GM18951 (cell line): ENCODE measurements at regions not wholly inside any gene's neighbourhood (a gene's known extent, or its start where the extent isn't known, plus 50 kb on each side); places are given as distances from the start of the nearest gene placed in this dataset.
"Not testable (repeated sequence)": the region's sequence is repeated elsewhere in the genome, so short reads cannot be mapped to it uniquely, and the experiment has no call there.

Experiments
- POLR2A ChIP-seq: IDR thresholded peaks from 4 replicates; pipeline ENCODE4 v1.6.1; 2011; ENCODE audit warnings: mild to moderate bottlenecking; ENCODE audit not compliant: insufficient read length, insufficient read depth; ENCODE audit errors: extremely low read depth
- in situ Hi-C: fragments of 300-500 bp; cut with MboI; formaldehyde crosslinking; loops from one replicate; pipeline ENCODE4 v1.12.0; 2022; ENCODE audit warnings: low sequenced_read_pairs, mixed read lengths, inconsistent platforms; ENCODE audit not compliant: unreplicated experiment

DNA sequence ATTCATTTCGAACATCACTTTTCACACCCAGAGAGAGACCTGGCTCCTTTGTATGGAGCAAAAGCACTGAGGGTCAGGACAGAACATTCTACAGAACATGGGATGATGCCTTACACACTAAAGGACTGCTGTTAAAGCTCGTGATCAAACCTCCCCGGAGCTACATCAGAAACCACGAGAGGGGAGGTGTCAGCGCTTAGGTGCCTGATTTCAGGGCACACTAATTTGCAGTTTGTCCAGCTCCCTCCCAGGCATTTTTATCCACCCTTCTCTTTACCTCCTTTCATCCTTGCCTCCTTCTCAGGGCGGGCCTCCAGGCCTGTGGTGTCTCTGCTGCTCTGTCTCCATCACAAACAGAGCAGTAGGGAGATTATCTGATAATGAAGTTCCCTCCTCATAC is 127.5 kb downstream of the VPREB1 start:
- TF ChIP-seq POLR2A: no peak
- in situ Hi-C loops: no loop called here

DNA sequence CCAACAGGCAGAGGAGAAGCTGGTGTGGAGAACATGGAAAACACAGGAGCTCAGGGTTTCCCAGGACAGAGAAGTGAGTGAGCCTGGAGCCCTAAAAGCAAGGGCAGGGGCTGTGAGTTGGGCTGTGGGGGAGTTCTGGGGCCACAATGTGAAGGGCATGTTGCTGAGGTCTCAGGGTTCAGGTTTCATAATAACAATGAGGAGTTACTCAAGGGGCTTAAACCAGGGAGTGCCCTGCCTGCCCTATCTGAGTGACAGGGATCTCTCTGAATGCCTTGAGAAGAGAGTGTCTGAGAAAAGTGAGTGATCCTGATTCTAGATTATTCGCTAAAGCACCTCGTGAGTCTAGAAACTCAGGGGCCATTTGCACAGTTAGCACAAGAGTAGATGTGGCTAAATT is 129.6 kb downstream of the VPREB1 start:
- in situ Hi-C loops: no loop called here

DNA sequence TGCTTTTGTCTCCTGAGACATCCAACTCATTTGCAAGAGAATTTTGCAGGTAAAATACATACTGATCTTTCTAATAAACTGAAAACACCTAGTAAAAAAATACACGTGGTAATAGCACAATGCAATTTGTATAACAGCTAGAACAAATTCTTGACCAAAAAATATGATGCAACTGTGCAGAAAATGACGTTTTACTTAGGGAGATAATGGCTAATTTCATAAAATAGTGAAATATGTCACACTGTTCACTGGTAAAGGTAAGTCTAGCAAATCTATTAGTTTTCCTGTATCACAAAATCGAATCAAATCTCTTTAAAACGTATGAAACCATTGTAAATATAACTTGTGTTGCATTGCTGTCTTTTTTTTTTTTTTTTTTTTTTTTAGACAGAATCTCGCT is 130.0 kb downstream of the VPREB1 start:
- in situ Hi-C loops: no loop called here
- TF ChIP-seq POLR2A: no peak

More for the DNA sequence above, 129.6 kb downstream of the VPREB1 start:
- no peak for TF ChIP-seq POLR2A

DNA sequence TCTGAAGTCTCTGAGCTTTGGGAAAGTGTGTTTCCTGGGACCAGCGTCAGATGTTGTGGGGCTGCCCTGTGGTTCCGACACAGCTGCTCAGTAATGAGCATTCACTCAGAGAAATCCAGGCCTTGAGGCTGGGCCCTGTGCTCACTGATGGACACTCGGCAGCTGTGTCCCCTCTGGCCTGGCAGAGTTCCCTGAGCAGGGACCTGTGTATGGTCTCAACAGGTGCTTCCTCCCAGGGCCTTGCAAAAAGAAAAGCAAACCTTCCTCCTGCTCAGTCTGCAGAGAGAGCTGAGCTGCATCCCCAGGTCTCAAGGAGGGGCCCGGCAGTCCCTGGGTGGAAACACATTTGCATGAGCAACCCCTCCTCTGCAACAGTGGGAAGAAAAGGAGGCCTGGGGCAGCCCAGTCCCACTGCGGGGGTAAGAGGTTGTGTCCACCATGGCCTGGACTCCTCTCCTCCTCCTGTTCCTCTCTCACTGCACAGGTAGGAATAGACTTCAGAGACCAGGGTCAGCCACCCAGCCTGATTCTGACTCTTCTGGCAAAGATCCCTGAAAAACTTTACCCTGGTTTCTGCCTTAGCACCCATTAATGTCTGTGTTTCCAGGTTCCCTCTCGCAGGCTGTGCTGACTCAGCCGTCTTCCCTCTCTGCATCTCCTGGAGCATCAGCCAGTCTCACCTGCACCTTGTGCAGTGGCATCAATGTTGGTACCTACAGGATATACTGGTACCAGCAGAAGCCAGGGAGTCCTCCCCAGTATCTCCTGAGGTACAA is 131.2 kb downstream of the VPREB1 start:
- in situ Hi-C loops: no loop called here
- TF ChIP-seq POLR2A: no peak

DNA sequence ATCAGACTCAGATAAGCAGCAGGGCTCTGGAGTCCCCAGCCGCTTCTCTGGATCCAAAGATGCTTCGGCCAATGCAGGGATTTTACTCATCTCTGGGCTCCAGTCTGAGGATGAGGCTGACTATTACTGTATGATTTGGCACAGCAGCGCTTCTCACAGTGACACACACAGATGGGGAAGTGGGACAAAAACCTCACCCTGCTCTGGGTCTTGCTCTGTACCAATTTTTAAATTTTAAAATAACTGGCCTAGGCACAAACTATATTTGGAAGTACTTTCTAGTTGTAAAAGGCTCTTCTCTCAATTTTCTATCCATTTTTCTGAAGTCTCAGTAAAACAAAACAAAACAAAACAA is 131.7 kb downstream of the VPREB1 start:
- in situ Hi-C loops: no loop called here
- TF ChIP-seq POLR2A: no peak

DNA sequence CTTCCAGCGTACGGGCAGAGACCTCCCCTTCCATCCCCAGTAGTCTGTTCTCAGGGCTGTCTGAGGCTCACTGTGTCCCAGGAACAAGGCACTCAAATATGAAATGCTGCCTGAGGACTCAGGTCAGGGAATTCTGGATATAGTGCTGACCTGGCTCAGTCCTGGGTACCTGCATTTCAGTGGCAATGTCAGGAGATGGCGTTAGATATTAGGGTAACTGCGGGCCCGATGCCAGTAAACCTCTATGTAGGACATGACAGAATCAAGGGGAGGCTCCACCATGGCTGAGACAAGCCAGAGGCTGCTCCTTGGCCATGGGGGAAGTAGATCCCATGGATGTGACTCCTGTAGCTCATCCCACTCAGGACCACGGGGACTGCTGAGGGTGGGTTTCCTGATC is 131.7 kb downstream of the ZNF280B start:
- in situ Hi-C loops: not testable (repeated sequence)

DNA sequence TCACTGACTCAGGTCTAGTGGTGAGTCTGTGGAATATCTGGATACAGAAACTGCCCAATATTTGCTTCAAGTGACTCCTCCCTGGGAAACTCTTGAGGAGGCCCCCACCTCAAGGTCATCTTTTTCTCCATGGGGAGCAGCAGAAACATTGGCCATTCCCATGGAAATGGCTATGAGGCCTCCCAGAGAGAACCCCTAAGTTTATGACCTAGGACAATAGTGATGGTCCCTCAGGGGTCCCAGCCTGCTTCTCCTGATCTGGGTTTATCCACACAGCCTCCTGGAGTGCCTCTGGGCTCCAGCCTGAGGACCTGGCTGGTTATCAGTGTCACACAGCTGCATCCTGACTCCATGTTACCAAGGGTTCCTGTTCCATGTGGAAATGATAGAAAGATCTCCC is 131.2 kb downstream of the ZNF280B start:
- no peak for TF ChIP-seq POLR2A
- in situ Hi-C loops: no loop called here

DNA sequence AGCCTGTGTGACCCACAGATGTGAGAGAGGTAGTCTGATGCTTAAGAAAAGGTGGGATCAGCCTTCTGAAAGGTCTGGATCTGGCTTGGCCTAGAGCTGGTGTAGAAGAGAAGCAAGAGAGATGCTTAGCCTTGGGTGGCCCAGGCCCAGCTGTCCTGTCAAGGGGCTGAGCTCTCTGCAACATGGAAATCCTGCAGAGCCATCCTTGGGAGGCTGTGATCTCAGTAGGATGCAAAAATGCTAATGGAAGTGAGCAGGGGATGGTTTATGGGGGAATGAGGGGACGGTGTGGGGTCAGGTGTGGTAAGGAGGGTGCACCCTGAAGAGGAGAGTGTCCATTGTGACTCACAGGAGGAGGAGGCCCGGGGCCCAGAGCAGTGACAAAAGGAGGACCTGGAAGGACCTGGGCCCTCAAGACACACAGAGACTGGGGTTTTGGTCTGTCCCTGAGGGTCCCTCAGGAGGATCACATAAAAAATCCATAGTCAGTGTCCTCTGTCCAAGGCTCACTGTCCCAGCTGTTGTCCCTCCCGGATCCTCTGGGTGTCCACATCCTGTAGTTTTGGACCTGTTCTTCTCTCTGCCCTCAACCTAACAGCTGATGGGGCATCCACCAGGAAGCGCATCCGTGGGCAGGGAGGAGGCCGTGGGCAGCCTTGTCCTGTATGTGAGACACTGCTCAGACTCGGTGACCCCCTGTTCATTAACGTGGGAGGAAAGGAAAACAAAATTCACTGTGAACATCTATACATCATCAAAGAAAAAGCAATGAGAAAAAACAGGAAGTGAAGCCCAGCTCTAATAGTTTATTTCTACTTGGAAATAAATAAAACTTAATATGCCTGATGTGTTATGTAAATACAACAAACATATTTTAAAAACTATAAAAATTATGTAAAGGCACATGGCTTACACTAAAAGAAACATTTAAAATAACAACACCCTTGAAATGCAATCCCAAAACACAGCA is 129.8 kb downstream of the ZNF280B start:
- in situ Hi-C loops: no loop called here
- no peak for TF ChIP-seq POLR2A

DNA sequence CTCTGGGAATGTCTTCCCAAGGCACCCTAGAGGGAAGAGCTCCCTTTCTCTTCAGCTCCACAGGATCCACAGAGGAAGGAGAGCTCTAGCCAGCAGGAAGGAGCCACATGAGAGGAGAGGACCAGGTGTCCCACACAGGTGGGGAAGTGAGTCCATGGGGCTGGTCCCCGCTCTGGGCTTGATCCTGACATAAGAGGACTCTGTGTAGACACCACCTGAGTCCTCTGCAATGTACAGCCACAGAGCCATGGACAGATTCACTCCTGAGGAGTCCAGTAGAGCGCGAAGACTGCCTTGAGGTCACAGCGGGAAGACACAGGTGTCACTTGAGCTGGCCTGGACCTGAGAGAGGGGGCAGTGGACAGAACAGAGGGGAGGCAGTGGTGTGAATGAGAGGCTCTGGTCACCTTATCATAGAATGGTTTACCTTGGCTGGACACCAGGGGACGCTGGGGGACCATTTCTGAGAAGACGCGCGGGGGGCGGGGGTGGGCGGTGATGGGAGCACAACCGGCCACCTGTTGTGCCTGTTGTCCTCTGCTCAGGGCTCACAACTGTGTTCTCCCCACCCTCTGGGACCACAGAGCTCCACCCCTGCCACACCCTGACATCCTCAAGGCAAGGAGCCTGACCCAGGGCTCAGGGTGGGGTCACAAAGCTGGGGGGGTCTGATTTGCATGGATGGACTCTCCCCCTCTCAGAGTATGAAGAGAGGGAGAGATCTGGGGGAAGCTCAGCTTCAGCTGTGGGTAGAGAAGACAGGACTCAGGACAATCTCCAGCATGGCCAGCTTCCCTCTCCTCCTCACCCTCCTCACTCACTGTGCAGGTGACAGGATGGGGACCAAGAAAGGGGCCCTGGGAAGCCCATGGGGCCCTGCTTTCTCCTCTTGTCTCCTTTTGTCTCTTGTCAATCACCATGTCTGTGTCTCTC is 128.2 kb downstream of the ZNF280B start:
- in situ Hi-C loops: no loop called here
- TF ChIP-seq POLR2A: no peak

DNA sequence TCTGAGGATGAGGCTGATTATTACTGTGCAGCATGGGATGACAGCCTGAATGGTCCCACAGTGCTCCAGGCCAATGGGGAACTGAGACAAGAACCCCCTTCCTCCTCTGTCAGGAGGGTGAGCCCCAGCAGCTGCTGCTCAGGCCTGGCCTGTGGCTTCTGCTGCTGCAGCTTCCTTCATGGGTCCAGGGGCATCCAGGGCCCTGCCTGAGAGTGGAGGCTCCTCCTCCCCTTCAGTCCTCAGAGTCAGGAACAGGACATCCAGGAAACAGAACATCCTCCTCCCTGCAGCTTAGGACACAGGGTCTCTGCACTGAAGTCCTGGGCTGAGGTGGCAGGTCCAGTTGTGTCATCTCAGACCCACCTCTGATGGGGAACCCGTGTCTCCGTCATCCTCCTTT is 127.2 kb downstream of the ZNF280B start:
- in situ Hi-C loops: not testable (repeated sequence)

DNA sequence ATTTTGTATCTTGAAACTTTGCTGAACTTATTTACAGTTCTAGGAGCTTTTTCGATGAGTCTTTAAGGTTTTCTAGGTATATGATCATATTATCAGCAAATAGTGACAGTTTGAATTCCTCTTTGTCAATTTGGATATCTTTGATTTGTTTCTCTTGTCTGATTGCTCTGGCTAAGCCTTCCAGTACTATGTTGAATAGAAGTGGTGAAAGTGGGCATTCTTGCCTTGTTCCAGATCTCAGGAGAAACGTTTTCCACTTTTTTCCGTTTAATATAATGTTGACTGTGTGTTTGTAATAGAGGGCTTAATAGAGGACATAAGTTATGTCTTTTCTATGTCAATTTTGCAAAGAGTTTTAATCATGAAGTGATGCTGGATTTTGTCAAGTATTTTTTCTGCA is 124.3 kb downstream of the ZNF280B start:
- no peak for TF ChIP-seq POLR2A
- in situ Hi-C loops: no loop called here

DNA sequence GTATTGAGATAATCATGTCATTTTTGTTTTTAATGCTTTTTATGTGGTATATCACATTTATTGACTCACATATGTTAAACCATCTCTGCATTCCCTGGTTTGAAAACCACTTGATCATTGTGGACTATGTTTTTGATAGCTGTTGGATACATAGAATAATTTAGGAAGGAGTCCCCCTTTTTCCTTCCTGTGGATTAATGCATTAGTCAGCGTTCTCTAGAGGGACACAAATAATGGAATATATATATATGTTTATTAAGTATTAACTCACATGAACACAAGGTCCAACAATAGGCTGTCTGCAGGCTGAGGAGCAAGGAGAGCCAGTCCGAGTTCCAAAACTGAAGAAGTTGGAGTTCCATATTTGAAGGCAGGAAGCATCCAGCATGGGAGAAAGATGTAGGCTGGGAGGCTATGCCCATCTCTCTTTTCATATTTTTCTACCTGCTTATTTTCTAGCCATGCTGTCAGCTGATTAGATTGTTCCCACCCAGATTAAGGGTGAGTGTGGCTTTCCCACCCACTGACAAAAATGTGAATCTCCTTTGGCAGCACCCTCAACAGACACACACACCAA is 123.8 kb downstream of the ZNF280B start:
- TF ChIP-seq POLR2A: no peak
- in situ Hi-C loops: no loop called here

DNA sequence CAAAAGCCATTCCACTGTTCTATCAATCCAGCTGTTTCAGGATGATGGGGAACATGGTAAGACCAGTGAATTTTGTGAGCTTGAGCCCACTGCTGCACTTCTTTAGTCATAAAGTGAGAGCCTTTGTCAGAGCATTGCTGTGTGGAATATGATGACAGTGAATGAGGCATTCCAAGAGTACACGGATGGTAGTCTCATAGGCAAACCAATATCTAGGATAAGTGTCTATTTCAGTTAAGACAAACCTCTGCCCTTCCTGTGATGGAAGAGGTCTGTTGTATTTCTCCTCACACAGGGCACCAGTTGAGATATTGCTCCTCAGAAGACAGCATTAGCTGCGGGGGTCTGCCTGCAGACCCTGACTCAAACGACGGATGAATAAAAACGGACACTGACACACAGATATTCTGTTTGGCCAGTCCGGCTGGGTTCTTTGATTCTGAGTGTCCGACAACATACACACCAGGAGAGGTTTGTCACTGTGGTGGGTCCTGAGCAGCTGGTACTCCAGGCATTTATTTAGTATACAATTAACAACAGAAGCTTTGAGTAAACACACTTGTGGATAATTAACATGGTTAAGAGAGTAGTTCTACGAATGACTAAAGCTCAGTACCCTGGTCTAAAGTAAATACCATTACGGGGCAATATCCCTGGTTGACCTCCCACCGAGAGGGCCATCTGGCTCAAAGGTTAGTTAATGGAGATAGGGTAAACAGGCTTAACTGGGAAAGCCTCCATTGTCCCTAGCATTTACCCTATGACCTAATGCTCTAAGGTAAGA is 121.7 kb downstream of the ZNF280B start:
- no peak for TF ChIP-seq POLR2A
- in situ Hi-C loops: no loop called here
